Progenitor cell of endocrine pancreas (in vitro differentiated cells): ENCODE measurements at regions not wholly inside any gene's neighbourhood (a gene's known extent, or its start where the extent isn't known, plus 50 kb on each side); places are given as distances from the start of the nearest gene placed in this dataset.

Experiments used
- DNase-seq: peaks from one replicate; pipeline ENCODE4 v3.0.0; 2021; ENCODE audit warnings: low spot score; ENCODE audit not compliant: unreplicated experiment
- H3K27ac Mint-ChIP-seq: 2 replicates; pipeline ENCODE4 v1.8.0; 2021; ENCODE audit warnings: mild to moderate bottlenecking, moderate library complexity, mixed read lengths
- H3K27me3 Mint-ChIP-seq: 2 replicates; pipeline ENCODE4 v1.8.0; 2021; ENCODE audit warnings: mixed read lengths
- H3K36me3 Mint-ChIP-seq: 2 replicates; pipeline ENCODE4 v1.8.0; 2022; ENCODE audit warnings: mixed read lengths; ENCODE audit not compliant: insufficient read depth
- H3K4me1 Mint-ChIP-seq: 2 replicates; pipeline ENCODE4 v1.8.0; 2021; ENCODE audit warnings: low read depth, mixed read lengths
- H3K4me3 Mint-ChIP-seq: 2 replicates; pipeline ENCODE4 v1.8.0; 2021; ENCODE audit warnings: low read depth, mild to moderate bottlenecking, moderate library complexity, mixed read lengths
- H3K9me3 Mint-ChIP-seq: 2 replicates; pipeline ENCODE4 v1.8.0; 2021; ENCODE audit warnings: low read depth, mixed read lengths
- CTCF ChIP-seq: fragments of 200-600 bp; sonication (generic); IDR thresholded peaks from one replicate; pipeline ENCODE4 v1.5.0; 2021; ENCODE audit warnings: antibody characterized with exemption, mild to moderate bottlenecking; ENCODE audit not compliant: unreplicated experiment

- Mint-ChIP-seq H3K4me3 (no peak overlapping the region), H3K36me3 (peaks cover 2% of the 10 kb centered on the region), H3K27me3 (no peaks in the 10 kb centered on the region), H3K27ac (no peak overlapping the region), H3K4me1 (no peaks in the 10 kb centered on the region), H3K9me3 (peaks cover 6% of the 10 kb centered on the region)
- DNase-seq: no peak
- no peak for TF ChIP-seq CTCF
These were observed 632.6 kb upstream of the DIAPH2 start for GRCh38 chrX:96052078-96052477.

- no peak for DNase-seq
- no peak for TF ChIP-seq CTCF
- peaks cover 4% of the 10 kb centered on the region for H3K4me1 Mint-ChIP-seq
- no peak overlapping the region for H3K4me3 Mint-ChIP-seq
- H3K27ac Mint-ChIP-seq: no peak overlapping the region
- no peaks in the 10 kb centered on the region for H3K36me3 Mint-ChIP-seq
- peaks cover 12% of the 10 kb centered on the region for H3K9me3 Mint-ChIP-seq
- no peaks in the 10 kb centered on the region for H3K27me3 Mint-ChIP-seq
These were observed 602.8 kb upstream of the DIAPH2 start for GRCh38 chrX:96081891-96082290.

- H3K36me3 Mint-ChIP-seq: no peaks in the 10 kb centered on the region
- H3K4me3 Mint-ChIP-seq: no peak overlapping the region
- no peak overlapping the region for H3K27ac Mint-ChIP-seq
- H3K4me1 Mint-ChIP-seq: peaks cover under 1% of the 10 kb centered on the region
- no peak for DNase-seq
- H3K9me3 Mint-ChIP-seq: peaks cover 16% of the 10 kb centered on the region
- no peak for TF ChIP-seq CTCF
- no peaks in the 10 kb centered on the region for H3K27me3 Mint-ChIP-seq
These were observed 590.0 kb upstream of the DIAPH2 start for GRCh38 chrX:96094616-96095015.

- no peak for DNase-seq
- no peak for TF ChIP-seq CTCF
- H3K9me3 Mint-ChIP-seq: no peaks in the 10 kb centered on the region
- H3K27ac Mint-ChIP-seq: no peak overlapping the region
- H3K4me1 Mint-ChIP-seq: no peaks in the 10 kb centered on the region
- H3K4me3 Mint-ChIP-seq: no peak overlapping the region
- H3K27me3 Mint-ChIP-seq: no peaks in the 10 kb centered on the region
- no peaks in the 10 kb centered on the region for H3K36me3 Mint-ChIP-seq
These were observed 586.2 kb upstream of the DIAPH2 start for GRCh38 chrX:96098471-96098870.

- no peak overlapping the region for H3K4me3 Mint-ChIP-seq
- DNase-seq: no peak
- TF ChIP-seq CTCF: no peak
- no peaks in the 10 kb centered on the region for H3K27me3 Mint-ChIP-seq
- no peaks in the 10 kb centered on the region for H3K36me3 Mint-ChIP-seq
- H3K9me3 Mint-ChIP-seq: no peaks in the 10 kb centered on the region
- H3K27ac Mint-ChIP-seq: no peak overlapping the region
- no peaks in the 10 kb centered on the region for H3K4me1 Mint-ChIP-seq
These were observed 581.6 kb upstream of the DIAPH2 start for GRCh38 chrX:96102997-96103396.
